Neural crest cell (in vitro differentiated cells): ENCODE measurements at regions not wholly inside any gene's neighbourhood (a gene's known extent, or its start where the extent isn't known, plus 50 kb on each side); places are given as distances from the start of the nearest gene placed in this dataset.

Source experiments
- DNase-seq: peaks from one replicate; pipeline ENCODE4 v3.0.0; 2021; ENCODE audit warnings: low read depth, mixed read lengths, low spot score
- H3K27ac Mint-ChIP-seq: one replicate; pipeline ENCODE4 v1.8.0; 2021; ENCODE audit warnings: mild to moderate bottlenecking, mixed read lengths; ENCODE audit not compliant: unreplicated experiment
- H3K27me3 Mint-ChIP-seq: 2 replicates; pipeline ENCODE4 v1.8.0; 2021; ENCODE audit warnings: low read depth, mild to moderate bottlenecking, mixed read lengths
- H3K36me3 Mint-ChIP-seq: 2 replicates; pipeline ENCODE4 v1.8.0; 2021; ENCODE audit warnings: low read depth, mild to moderate bottlenecking, mixed read lengths
- H3K4me1 Mint-ChIP-seq: 2 replicates; pipeline ENCODE4 v1.8.0; 2021; ENCODE audit warnings: mixed read lengths
- H3K4me3 Mint-ChIP-seq: one replicate; pipeline ENCODE4 v1.8.0; 2021; ENCODE audit warnings: mild to moderate bottlenecking, mixed read lengths
- H3K9me3 Mint-ChIP-seq: 2 replicates; pipeline ENCODE4 v1.8.0; 2021; ENCODE audit warnings: mixed read lengths
- TF ChIP-seq, protein P1 (sequence below): fragments of 200-600 bp; sonication (generic); conservative IDR thresholded peaks from 2 replicates; pipeline ENCODE4 v1.5.0; 2021; ENCODE audit warnings: antibody characterized with exemption, mild to moderate bottlenecking

DNA sequence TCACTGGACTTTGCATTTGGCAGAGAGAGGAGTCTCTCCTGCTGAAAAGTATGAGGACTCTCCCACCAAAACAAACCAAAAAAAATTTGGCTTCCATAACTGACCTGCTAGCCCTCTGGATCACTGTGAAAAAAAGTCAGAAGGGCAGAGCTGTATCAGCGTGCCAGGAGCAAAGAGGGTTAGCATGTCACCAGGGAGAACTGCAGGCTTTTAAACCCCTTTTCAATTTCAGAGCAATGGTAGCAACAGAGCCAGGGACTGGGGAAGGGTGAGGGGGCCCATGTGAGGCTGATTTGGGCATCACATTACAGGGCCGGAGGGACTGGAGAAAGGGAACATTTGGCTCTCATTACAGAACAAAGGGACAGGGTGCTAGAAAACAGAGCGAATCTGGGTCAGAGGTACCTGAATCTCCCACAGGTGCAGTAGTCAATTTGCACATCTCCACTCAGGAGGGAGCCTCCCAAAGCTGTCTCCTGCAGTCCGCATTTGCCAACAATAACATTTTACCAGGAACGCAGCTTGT lies 185.7 kb upstream of the EYA4 start:
- Mint-ChIP-seq H3K9me3 (no peaks in the 10 kb centered on the region), H3K27me3 (no peaks in the 10 kb centered on the region), H3K4me3 (no peak overlapping the region), H3K27ac (peak overlapping the region; percentile 83), H3K36me3 (no peaks in the 10 kb centered on the region), H3K4me1 (no peaks in the 10 kb centered on the region)
- no peak for DNase-seq
- TF ChIP-seq, protein P1, sequence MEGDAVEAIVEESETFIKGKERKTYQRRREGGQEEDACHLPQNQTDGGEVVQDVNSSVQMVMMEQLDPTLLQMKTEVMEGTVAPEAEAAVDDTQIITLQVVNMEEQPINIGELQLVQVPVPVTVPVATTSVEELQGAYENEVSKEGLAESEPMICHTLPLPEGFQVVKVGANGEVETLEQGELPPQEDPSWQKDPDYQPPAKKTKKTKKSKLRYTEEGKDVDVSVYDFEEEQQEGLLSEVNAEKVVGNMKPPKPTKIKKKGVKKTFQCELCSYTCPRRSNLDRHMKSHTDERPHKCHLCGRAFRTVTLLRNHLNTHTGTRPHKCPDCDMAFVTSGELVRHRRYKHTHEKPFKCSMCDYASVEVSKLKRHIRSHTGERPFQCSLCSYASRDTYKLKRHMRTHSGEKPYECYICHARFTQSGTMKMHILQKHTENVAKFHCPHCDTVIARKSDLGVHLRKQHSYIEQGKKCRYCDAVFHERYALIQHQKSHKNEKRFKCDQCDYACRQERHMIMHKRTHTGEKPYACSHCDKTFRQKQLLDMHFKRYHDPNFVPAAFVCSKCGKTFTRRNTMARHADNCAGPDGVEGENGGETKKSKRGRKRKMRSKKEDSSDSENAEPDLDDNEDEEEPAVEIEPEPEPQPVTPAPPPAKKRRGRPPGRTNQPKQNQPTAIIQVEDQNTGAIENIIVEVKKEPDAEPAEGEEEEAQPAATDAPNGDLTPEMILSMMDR: no peak

DNA sequence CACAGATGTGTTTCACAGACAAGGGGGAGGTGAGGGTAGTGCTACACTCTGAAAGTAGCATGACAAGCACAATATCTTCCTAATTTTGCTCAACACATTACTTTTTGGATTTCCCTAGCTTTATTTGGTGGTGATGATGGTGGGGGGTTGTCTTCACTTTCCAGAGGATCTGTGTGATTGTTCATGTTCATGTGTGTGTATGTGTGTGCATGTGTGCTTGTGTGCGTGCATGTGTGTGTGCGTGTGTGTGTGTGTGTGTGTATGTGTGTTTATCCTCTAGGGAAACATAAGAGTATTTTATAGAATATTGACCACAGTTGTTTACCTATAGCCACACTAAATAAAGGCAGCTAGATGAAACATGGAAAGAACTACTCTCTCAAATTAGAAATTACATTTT lies 183.8 kb upstream of the EYA4 start:
- Mint-ChIP-seq H3K27me3 (no peaks in the 10 kb centered on the region), H3K27ac (no peak overlapping the region), H3K36me3 (no peaks in the 10 kb centered on the region), H3K9me3 (no peaks in the 10 kb centered on the region), H3K4me3 (no peak overlapping the region), H3K4me1 (peaks cover 4% of the 10 kb centered on the region)
- TF ChIP-seq, protein P1: no peak
- DNase-seq: no peak

DNA sequence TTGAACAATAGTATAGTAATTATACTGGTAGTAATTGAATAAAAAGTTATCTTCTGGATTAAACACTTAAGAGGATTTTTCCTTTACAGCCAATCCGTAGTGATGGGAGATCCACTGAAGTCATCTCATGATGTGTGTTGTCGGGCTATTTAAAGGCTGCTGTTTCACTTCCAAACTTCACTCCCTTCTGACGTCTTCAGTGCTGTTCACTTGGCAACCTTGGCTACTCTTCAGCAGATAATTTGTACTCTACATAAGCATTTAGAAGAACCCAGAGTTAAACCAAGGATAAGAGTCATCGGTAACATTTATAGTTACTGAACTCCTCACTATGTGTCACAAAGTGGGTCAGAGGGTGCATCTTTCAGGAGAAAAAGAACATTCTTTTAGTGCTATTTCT lies 179.1 kb upstream of the EYA4 start:
- TF ChIP-seq, protein P1: no peak
- peaks cover 12% of the 10 kb centered on the region for H3K4me1 Mint-ChIP-seq
- H3K27me3 Mint-ChIP-seq: no peaks in the 10 kb centered on the region
- H3K4me3 Mint-ChIP-seq: no peak overlapping the region
- no peaks in the 10 kb centered on the region for H3K9me3 Mint-ChIP-seq
- no peak overlapping the region for H3K27ac Mint-ChIP-seq
- DNase-seq: no peak
- H3K36me3 Mint-ChIP-seq: no peaks in the 10 kb centered on the region

DNA sequence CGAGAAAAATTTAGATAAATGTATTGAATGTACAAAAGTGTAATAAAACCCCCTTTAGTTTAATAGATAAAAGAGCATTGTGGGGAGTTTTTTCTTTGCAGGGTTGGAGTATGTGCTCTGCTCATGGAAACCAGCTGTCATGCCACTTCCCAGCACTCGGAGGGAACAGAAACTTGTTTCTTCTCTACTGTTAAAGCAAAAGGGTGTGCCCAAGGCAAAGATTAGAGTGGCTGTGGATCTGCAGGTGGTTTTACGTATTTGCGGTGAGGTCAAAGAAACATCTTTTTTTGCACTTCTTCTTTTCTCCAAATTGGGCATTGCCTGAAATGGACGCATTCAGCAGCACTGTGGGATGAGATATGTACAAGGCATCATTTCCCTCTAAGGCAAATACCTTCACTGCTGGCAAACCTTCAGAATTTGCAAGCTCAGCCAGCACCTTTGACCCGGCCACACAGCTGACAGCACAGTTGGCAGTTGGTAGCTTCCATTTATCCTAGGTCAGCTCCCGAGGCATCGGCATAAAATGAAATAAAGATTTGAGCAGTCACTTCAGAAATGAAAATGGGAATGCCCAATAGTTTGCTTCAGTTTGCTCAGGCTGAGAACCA lies 178.4 kb upstream of the EYA4 start:
- peaks cover 12% of the 10 kb centered on the region for H3K4me1 Mint-ChIP-seq
- no peaks in the 10 kb centered on the region for H3K36me3 Mint-ChIP-seq
- peaks cover 2% of the 10 kb centered on the region for H3K9me3 Mint-ChIP-seq
- no peaks in the 10 kb centered on the region for H3K27me3 Mint-ChIP-seq
- H3K4me3 Mint-ChIP-seq: no peak overlapping the region
- no peak overlapping the region for H3K27ac Mint-ChIP-seq
- no peak for DNase-seq
- TF ChIP-seq, protein P1: no peak

DNA sequence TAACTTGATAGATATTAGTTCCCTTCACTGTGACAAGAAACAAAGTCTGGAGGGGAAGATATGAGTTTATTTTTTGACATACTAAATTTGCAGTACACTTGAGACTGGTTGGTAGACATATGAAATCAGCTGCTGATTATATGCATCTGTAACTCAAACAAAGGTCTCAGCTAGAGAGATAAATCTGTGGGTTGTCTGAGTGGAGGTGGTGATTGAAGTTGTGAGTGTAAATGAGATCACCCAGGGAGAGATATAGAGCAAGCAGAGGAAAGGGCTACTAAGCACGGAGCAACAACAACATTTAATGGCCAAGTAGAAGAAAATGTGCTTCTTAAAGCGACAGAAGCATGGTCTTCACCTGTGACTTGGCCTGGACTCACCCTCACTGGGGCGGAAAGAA lies 173.2 kb upstream of the EYA4 start:
- TF ChIP-seq, protein P1: no peak
- H3K4me1 Mint-ChIP-seq: peaks cover 2% of the 10 kb centered on the region
- H3K27ac Mint-ChIP-seq: no peak overlapping the region
- H3K27me3 Mint-ChIP-seq: no peaks in the 10 kb centered on the region
- H3K4me3 Mint-ChIP-seq: no peak overlapping the region
- DNase-seq: no peak
- H3K9me3 Mint-ChIP-seq: peaks cover 2% of the 10 kb centered on the region
- no peaks in the 10 kb centered on the region for H3K36me3 Mint-ChIP-seq
